ENCODE measurements at regions not wholly inside any gene's neighbourhood (a gene's known extent, or its start where the extent isn't known, plus 50 kb on each side); places are given as distances from the start of the nearest gene placed in this dataset.
"Not testable (repeated sequence)": the region's sequence is repeated elsewhere in the genome, so short reads cannot be mapped to it uniquely, and the experiment has no call there.

- no peak for DNase-seq (ENCODE audit: low read depth in 2 of 2)
Observed at GRCh38 chr9:135173066-135173465, 85.6 kb downstream of the OLFM1 start.

GRCh38 chr9:135174248-135174647 is 86.8 kb downstream of the OLFM1 start:
- no peak for DNase-seq (ENCODE audit: low read depth in 2 of 2)

- no peak for DNase-seq (ENCODE audit: low read depth in 2 of 2)
Observed at GRCh38 chr9:135174981-135175380, 87.5 kb downstream of the OLFM1 start.

GRCh38 chr9:135176284-135176683 is 88.8 kb downstream of the OLFM1 start:
- no peak for DNase-seq (ENCODE audit: low read depth in 2 of 2)

- not testable (repeated sequence) for DNase-seq (ENCODE audit: low read depth in 2 of 2)
Observed at GRCh38 chr9:135177562-135177961, 90.1 kb downstream of the OLFM1 start.

- DNase-seq (ENCODE audit: low read depth in 2 of 2): no peak
Observed at GRCh38 chr9:135178498-135178897, 91.0 kb downstream of the OLFM1 start.

GRCh38 chr9:135179041-135179440 is 91.6 kb downstream of the OLFM1 start:
- no peak for DNase-seq (ENCODE audit: low read depth in 2 of 2)

- no peak for DNase-seq (ENCODE audit: low read depth in 2 of 2)
Observed at GRCh38 chr9:135179976-135180375, 92.5 kb downstream of the OLFM1 start.

- no peak for DNase-seq (ENCODE audit: low read depth in 2 of 2)
Observed at GRCh38 chr9:135180586-135180985, 93.1 kb downstream of the OLFM1 start.

GRCh38 chr9:135181336-135181735 is 93.9 kb downstream of the OLFM1 start:
- no peak for DNase-seq (ENCODE audit: low read depth in 2 of 2)

GRCh38 chr9:135181841-135182240 is 94.4 kb downstream of the OLFM1 start:
- not testable (repeated sequence) for DNase-seq (ENCODE audit: low read depth in 2 of 2)

GRCh38 chr9:135183069-135183468 is 95.6 kb downstream of the OLFM1 start:
- DNase-seq (ENCODE audit: low read depth in 2 of 2): no peak

- no peak for DNase-seq (ENCODE audit: low read depth in 2 of 2)
Observed at GRCh38 chr9:135183528-135184180, 96.2 kb downstream of the OLFM1 start.

GRCh38 chr9:135184181-135185053 is 96.9 kb downstream of the OLFM1 start:
- no peak for DNase-seq (ENCODE audit: low read depth in 2 of 2)

- DNase-seq (ENCODE audit: low read depth in 2 of 2): no peak
Observed at GRCh38 chr9:135185060-135185459, 97.6 kb downstream of the OLFM1 start.

- no peak for DNase-seq (ENCODE audit: low read depth in 2 of 2)
Observed at GRCh38 chr9:135186248-135187164, 99.0 kb downstream of the OLFM1 start.

GRCh38 chr9:135187365-135187764 is 99.9 kb downstream of the OLFM1 start:
- DNase-seq (ENCODE audit: low read depth in 2 of 2): no peak

- DNase-seq (ENCODE audit: low read depth in 2 of 2): no peak
Observed at GRCh38 chr9:135188681-135189151, 101.2 kb downstream of the OLFM1 start.

- DNase-seq (ENCODE audit: low read depth in 2 of 2): no peak
Observed at GRCh38 chr9:135189497-135189896, 102.0 kb downstream of the OLFM1 start.

GRCh38 chr9:135190789-135191577 is 103.5 kb downstream of the OLFM1 start:
- DNase-seq (ENCODE audit: low read depth in 2 of 2): no peak

GRCh38 chr9:135192686-135193085 is 105.2 kb downstream of the OLFM1 start:
- DNase-seq (ENCODE audit: low read depth in 2 of 2): no peak
